HG02678 (cell line): ENCODE measurements at regions not wholly inside any gene's neighbourhood (a gene's known extent, or its start where the extent isn't known, plus 50 kb on each side); places are given as distances from the start of the nearest gene placed in this dataset.
A peak's percentile ranks its signal among the peaks of the same experiment; 100 is the strongest.

Source experiments
- ATAC-seq: cut with Tn5 transposase; IDR thresholded peaks from one replicate; pipeline ENCODE4 v1.9.1; 2021; ENCODE audit warnings: mild to moderate bottlenecking, moderate library complexity; ENCODE audit not compliant: unreplicated experiment

GRCh38 chr11:110011595-110011994 lies 81.6 kb upstream of the ZC3H12C start:
- no peak for ATAC-seq

- ATAC-seq, result no peak
Observed at GRCh38 chr11:110015695-110016094, 77.5 kb upstream of the ZC3H12C start.

- no peak for ATAC-seq
Observed at GRCh38 chr11:110019675-110020074, 73.5 kb upstream of the ZC3H12C start.

- ATAC-seq, result no peak
Observed at GRCh38 chr11:110022548-110022947, 70.6 kb upstream of the ZC3H12C start.

- ATAC-seq, result no peak
Observed at GRCh38 chr11:110023711-110024110, 69.5 kb upstream of the ZC3H12C start.

GRCh38 chr11:110026858-110027626 lies 66.2 kb upstream of the ZC3H12C start:
- peak; percentile 89 for ATAC-seq

- ATAC-seq, result peak; percentile 57
Observed at GRCh38 chr11:110027627-110028371, 65.4 kb upstream of the ZC3H12C start.

GRCh38 chr11:110028921-110029320 lies 64.3 kb upstream of the ZC3H12C start:
- ATAC-seq, result no peak

- no peak for ATAC-seq
Observed at GRCh38 chr11:110029714-110030113, 63.5 kb upstream of the ZC3H12C start.

GRCh38 chr11:110031171-110031570 lies 62.0 kb upstream of the ZC3H12C start:
- ATAC-seq, result no peak

- no peak for ATAC-seq
Observed at GRCh38 chr11:110032259-110032658, 60.9 kb upstream of the ZC3H12C start.

GRCh38 chr11:110032957-110033570 lies 60.1 kb upstream of the ZC3H12C start:
- ATAC-seq, result no peak

- no peak for ATAC-seq
Observed at GRCh38 chr11:110034806-110035205, 58.4 kb upstream of the ZC3H12C start.

- ATAC-seq, result no peak
Observed at GRCh38 chr11:110035357-110035756, 57.8 kb upstream of the ZC3H12C start.

GRCh38 chr11:110038201-110038600 lies 55.0 kb upstream of the ZC3H12C start:
- ATAC-seq, result no peak
